NCI-H1105 treated with DMSO at 0.1 percent for 48 hours (cell line): ENCODE measurements at regions not wholly inside any gene's neighbourhood (a gene's known extent, or its start where the extent isn't known, plus 50 kb on each side); places are given as distances from the start of the nearest gene placed in this dataset.

Experiments used
- DNase-seq: peaks from one replicate; lab custom pipeline; 2025; lab: John Stamatoyannopoulos, UW

- DNase-seq: no peak
These were observed 121.4 kb upstream of the FOXF1 start for GRCh38 chr16:86388976-86389375.

DNA sequence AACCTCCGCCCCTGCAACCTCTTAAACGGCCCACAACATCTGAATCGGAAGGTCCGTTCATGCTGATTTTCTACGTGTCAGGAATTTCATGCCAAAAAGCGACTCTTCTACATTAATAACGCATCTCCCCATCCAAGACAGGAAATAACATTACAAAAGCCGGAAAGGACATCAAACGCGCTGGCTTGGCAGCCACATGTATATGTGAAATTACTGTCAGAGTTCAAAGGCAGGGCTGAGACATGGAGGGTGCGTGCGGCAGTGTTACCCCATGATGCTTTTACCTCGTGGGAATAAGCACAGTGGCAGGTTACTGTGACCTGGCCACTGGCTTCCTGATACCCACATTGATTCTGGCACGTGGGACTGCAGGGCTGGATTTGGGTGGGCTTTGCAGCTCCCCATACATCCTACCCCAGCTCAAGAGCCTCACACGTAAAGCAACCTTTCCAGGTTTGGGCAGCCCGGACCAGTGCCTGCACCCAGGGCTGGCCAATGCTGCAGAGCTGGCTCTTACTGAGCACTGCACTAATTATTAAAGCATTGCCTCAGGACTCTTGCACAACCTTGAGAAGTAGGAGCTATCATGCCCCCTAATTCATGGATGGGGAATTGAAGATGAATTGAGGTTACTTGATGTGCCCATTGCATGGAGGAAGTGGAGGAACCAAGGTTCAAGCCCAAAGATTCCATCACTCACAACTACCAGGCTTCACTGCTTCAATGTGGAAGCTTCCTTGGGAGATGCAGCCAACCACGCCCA lies 120.6 kb upstream of the FOXF1 start:
- no peak for DNase-seq

DNA sequence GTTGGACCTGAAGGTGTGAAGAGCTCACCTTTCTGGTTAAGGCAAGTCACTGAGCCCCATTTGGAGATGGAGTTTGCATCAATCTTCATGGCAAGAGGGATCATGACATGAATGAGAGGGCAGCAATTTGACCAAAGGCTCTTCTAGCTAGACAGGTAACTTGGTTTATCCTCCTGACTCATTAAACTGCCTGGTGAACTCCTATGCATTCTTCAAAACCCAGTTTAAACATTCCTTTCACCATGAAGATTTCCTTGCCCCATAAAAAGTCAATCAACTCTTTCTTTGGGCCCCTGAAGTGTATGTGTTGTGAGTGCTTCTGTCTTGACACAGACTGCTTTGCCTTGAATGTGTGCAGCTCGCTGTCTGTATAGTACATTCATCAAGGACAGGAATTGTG lies 120.0 kb upstream of the FOXF1 start:
- DNase-seq: no peak

DNA sequence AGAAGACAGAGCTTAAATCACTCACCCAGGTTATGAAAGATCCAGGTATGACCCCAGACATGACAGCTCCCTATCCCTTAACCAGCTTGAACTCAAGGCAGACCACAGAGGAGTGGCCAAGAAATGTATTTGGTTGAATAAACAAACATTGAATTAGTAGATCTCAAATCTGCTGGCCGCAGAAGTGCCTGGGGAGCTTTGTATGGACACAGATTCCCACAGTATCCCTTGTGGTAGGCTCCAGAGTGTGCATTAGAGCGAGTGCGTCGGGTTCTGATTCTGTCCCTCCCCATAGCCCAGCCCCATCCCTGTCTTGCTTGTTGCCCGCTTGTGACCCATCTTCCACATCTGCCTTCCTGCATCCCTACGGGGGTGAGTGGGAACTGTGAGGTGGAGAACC lies 118.8 kb upstream of the FOXF1 start:
- DNase-seq: no peak

DNA sequence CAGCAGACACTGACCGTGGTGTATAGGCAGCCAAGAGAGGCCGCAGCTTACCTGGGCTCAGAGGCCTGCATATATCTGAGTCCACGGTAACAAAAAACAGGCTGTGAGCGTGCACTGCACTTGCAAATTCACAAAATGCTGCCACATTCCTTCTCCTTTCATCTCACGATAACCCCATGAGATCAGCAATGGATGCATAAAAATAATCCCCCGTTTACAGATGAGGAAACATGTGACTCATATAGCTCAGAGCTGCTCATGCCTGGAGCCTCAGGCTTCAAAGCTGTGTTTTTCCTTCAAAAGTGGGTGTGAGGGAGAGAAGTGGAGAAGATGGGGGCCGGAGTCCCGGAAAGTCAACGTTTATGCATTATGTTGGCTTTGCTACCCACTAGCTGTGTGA lies 118.3 kb upstream of the FOXF1 start:
- no peak for DNase-seq

- no peak for DNase-seq
These were observed 117.7 kb upstream of the FOXF1 start for GRCh38 chr16:86392436-86393152.

GRCh38 chr16:86393907-86394626 lies 116.3 kb upstream of the FOXF1 start:
- no peak for DNase-seq

- no peak for DNase-seq
These were observed 114.8 kb upstream of the FOXF1 start for GRCh38 chr16:86395477-86395876.

- no peak for DNase-seq
These were observed 113.9 kb upstream of the FOXF1 start for GRCh38 chr16:86396422-86396821.

DNA sequence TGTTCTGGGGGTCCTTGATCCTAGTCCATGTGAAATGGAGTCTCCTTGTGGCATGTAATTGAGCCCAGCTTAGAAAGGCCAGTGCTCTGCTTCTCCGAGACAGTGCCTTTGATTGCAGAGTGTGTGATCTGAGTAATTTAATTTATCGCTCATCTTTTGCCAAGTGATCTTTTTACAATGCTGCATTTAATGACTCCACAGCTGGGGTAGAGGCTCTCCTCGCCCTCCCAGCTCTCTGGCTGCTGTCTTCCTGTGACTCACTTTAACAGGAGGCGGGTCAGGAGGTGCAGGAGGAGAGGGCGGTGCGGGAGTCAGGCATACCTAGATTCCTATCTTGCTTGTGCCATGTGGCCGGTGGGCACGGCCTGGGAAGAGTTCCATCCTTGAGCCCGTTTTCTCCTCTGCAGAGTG lies 113.4 kb upstream of the FOXF1 start:
- no peak for DNase-seq

DNA sequence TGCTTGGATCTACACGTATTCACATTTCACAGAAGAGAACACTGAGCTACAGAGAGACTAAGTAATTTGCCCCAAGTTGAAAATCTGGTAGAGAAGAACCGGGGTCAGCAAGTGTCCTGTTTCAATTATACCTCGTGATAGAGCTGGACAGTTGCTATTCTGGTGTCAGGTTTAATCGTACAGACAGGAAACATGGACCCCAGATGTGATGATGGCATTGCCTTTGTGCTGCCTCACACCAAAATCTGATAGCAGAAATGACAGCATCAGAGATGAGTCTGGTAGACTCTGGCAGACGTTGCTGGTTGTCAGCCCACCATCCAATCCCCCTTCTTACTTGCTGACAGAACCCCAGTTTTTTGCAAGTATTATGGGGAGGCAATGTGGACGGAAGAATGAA lies 112.1 kb upstream of the FOXF1 start:
- no peak for DNase-seq

- DNase-seq: no peak
These were observed 111.7 kb upstream of the FOXF1 start for GRCh38 chr16:86398622-86399021.

- no peak for DNase-seq
These were observed 109.2 kb upstream of the FOXF1 start for GRCh38 chr16:86401126-86401525.

GRCh38 chr16:86403085-86403484 lies 107.2 kb upstream of the FOXF1 start:
- no peak for DNase-seq

DNA sequence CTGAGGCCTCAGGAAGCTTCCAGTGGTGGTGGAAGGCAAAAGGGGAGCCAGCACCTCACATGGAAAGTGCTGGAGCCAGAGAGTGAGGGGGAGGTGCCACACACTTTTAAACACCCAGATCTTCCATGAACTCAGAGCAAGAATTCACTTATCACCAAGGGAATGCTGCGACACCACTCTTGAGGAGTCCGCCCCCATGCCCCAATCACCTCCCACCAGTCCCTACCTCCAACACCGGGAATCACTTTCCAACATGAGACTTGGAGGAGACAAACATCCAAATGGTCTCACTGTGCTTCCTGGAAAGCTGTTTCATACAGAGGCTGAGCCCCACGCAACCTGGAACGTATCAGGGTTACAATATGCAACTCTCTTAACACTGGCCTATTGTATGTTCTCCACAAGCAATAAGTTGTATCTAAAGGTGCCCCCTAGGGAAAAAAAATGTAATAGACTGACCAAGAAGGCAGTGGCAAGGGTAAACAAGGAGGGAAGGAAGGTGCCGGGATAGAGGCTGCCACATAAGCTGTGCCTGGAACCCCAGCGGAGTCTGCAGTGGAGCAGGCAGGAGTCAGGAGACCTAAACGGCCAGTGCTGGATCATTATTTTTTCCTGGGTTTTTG lies 106.7 kb upstream of the FOXF1 start:
- no peak for DNase-seq

- no peak for DNase-seq
These were observed 105.6 kb upstream of the FOXF1 start for GRCh38 chr16:86404678-86405077.

DNA sequence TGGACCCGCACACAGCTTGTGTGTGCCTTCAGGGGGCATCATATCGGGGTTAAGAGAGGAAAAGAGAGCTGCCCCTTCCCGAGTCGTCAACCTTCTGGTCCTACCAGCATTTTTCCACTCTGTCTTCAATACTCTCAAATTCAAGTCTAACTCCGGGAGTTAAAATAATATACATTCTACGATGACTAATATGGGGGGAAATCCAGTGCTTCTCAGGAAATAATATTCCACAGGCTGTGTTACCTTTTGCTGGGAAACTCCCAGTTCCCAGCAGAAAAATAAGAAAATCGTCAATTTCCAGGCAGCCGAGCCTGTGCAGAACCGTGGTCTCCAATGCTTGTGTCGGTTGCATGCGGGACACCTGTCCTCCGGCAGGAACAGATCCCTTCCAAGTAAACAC lies 105.0 kb upstream of the FOXF1 start:
- DNase-seq: no peak

- DNase-seq: no peak
These were observed 104.3 kb upstream of the FOXF1 start for GRCh38 chr16:86406056-86406455.

- no peak for DNase-seq
These were observed 101.6 kb upstream of the FOXF1 start for GRCh38 chr16:86408685-86409084.

DNA sequence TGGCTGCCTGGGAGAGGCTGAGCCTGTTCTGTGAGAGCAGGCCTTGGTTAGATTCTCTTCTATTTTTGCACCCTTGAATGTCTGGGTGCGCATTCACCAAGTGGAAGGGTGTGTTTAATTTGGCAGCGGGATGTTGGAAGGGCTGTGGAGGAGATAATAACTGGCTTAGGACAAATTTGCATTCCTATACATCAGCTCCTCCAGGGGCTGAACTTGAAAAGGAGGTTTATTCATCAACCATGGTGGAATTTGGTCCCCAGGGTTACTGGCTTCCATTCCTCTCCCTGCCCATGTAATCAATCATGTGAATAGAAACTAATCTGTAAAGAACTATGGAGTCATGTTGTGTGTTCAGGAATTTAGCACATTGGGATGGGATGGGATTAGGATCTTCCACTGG lies 100.2 kb upstream of the FOXF1 start:
- no peak for DNase-seq

GRCh38 chr16:86410529-86410928 lies 99.8 kb upstream of the FOXF1 start:
- DNase-seq: no peak

DNA sequence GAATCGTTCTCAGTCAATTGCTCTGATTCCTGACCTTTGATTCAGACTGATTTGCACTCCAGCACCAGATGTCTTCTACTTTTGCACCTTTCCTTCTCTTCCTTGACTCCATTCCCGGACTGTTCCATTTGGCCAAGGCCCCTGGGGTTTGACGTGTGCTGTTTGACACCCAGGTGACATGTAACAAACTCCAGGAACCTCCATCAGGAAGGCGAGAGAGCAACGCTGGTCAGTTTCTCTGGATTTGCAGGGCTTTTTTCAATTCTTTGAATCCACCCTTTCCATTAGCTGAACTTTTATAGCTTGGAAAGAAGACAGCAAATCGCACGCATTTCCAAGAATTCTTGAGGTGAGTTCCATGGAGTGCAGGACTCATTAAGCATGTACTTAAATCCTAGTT lies 98.4 kb upstream of the FOXF1 start:
- no peak for DNase-seq
